Skeletal muscle satellite cell (primary cell): ENCODE measurements at regions not wholly inside any gene's neighbourhood (a gene's known extent, or its start where the extent isn't known, plus 50 kb on each side); places are given as distances from the start of the nearest gene placed in this dataset.

Source experiments
- H3K27me3 ChIP-seq: 2 replicates; pipeline ENCODE4 v1.7.0; 2013; ENCODE audit warnings: low read length; ENCODE audit not compliant: control insufficient read depth, insufficient read depth
- H3K36me3 ChIP-seq: 2 replicates; pipeline ENCODE4 v1.7.0; 2013; ENCODE audit warnings: mild to moderate bottlenecking, control low read depth, low read length; ENCODE audit not compliant: insufficient read depth
- H3K4me1 ChIP-seq: 2 replicates; pipeline ENCODE4 v1.7.0; 2013; ENCODE audit warnings: low read length; ENCODE audit not compliant: control insufficient read depth, insufficient read depth
- H3K4me2 ChIP-seq: 2 replicates; pipeline ENCODE4 v1.7.0; 2013; ENCODE audit warnings: mild to moderate bottlenecking, low read length
- H3K4me3 ChIP-seq: 2 replicates; pipeline ENCODE4 v1.7.0; 2013; ENCODE audit warnings: low read length
- H3K9ac ChIP-seq: 2 replicates; pipeline ENCODE4 v1.7.0; 2013; ENCODE audit warnings: mild to moderate bottlenecking, low read depth, low read length, moderate library complexity
- H3K9me3 ChIP-seq: replicated peaks from 2 replicates; pipeline ENCODE4 v1.7.0; 2013; ENCODE audit warnings: mild to moderate bottlenecking, control low read depth, low read length

DNA sequence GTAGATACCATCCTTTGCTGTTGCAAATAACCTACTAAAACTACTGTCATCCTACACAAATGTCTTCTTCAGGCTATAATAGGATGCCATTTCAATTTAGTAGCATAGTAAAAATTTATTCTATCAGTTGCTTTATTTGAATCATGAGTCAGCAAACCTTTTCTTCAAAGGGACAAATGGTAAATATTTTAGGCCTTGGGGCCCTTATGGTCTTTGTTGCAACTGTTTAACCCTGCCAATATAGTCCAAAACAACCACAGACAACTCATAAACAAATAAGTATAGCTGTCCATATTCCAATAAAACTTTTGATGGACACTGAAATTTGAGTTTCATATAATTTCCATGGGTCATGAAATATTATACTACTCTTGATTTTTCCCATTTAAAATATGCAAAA, 54.0 kb upstream of the CCBE1 start:
- Histone ChIP-seq H3K9me3 (no peaks in the 10 kb centered on the region), H3K27me3 (no peaks in the 10 kb centered on the region), H3K9ac (no peak overlapping the region), H3K4me3 (no peak overlapping the region), H3K4me2 (no peak overlapping the region), H3K36me3 (no peaks in the 10 kb centered on the region), H3K4me1 (peaks cover 51% of the 10 kb centered on the region)

DNA sequence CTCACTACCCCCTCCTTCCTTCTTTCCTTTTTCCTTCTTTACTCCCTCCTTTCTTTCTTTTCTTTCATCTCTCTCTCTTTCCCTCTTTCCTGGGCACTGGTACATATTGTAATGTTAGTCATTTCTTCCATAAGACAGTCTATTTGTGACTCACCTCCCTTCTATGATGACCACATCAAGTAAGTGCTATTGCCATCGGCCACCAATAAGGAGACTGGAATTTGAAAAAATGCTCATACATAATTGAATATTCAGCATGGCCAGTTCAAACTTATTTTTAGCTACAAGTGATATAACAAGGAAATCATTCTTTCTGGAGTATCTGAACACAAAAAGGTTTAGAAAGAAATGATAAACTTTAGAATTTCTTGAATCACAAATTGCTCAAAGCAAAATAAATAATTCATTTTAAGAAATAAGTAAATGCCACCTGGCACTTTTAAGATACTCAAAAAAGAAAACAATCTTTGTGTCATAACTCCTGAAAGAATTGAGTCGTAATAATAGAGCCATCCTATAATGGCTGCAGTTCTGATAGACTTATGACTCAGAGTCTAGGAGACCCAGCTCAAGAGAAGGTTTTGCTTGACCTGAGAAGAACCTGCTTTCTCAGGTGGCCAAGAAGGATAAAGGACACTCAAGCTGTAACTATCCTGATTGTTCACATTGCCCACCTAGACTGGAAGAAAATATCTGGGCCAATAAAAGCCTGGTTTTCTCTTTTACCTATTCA, 51.6 kb upstream of the CCBE1 start:
- no peaks in the 10 kb centered on the region for H3K36me3 ChIP-seq
- no peak overlapping the region for H3K4me3 ChIP-seq
- H3K4me2 ChIP-seq, result peak overlapping the region; percentile 24
- no peaks in the 10 kb centered on the region for H3K27me3 ChIP-seq
- peaks cover 70% of the 10 kb centered on the region for H3K4me1 ChIP-seq
- peak overlapping the region; percentile 49 for H3K9ac ChIP-seq
- no peaks in the 10 kb centered on the region for H3K9me3 ChIP-seq
